ENCODE measurements at regions not wholly inside any gene's neighbourhood (a gene's known extent, or its start where the extent isn't known, plus 50 kb on each side); places are given as distances from the start of the nearest gene placed in this dataset.

DNA sequence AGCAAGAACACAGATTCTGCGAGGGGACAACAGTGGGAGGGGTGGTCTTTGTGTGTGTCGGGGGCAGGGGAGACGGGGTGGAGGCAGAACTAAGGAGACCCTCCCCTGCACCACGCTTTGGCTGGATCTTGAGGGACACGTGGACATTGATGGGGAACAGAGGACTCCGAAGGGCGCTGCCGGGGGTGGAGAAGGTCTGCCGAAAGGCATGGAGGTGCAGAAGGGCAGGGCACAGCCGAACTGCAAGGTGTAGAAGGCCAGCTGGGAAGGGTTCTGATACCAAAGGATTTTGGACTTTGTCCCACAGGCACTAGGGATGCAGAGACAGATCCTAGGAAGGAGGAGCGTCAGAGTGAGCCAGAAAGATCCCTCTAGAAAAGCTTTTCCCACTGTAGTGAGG, 107.7 kb upstream of the SYT13 start:
- DNase-seq (ENCODE audit: low read depth, low spot score) = no peak
- no peaks in the 10 kb centered on the region for H3K9me3 ChIP-seq (ENCODE audit: control insufficient read depth, insufficient read depth, low read length)
- no peak overlapping the region for H3K27ac ChIP-seq (ENCODE audit: low read depth, low read length)
- CTCF ChIA-PET = interaction anchor here (2.2 kb wide), 1 partner anchor 22 kb away, joined by 11 read pairs; no protein-coding TSS in a partner anchor
- TF ChIP-seq, protein P1, sequence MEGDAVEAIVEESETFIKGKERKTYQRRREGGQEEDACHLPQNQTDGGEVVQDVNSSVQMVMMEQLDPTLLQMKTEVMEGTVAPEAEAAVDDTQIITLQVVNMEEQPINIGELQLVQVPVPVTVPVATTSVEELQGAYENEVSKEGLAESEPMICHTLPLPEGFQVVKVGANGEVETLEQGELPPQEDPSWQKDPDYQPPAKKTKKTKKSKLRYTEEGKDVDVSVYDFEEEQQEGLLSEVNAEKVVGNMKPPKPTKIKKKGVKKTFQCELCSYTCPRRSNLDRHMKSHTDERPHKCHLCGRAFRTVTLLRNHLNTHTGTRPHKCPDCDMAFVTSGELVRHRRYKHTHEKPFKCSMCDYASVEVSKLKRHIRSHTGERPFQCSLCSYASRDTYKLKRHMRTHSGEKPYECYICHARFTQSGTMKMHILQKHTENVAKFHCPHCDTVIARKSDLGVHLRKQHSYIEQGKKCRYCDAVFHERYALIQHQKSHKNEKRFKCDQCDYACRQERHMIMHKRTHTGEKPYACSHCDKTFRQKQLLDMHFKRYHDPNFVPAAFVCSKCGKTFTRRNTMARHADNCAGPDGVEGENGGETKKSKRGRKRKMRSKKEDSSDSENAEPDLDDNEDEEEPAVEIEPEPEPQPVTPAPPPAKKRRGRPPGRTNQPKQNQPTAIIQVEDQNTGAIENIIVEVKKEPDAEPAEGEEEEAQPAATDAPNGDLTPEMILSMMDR (IDR thresholded peaks at IDR 0.05; ENCODE audit: low read depth, low read length) = no peak
- H3K4me3 ChIP-seq (ENCODE audit: low read depth, low read length) = no peak overlapping the region
- H3K27me3 ChIP-seq (ENCODE audit: control insufficient read depth, insufficient read depth, low read length) = peaks cover 10% of the 10 kb centered on the region
- POLR2A ChIA-PET = no interaction called here

DNA sequence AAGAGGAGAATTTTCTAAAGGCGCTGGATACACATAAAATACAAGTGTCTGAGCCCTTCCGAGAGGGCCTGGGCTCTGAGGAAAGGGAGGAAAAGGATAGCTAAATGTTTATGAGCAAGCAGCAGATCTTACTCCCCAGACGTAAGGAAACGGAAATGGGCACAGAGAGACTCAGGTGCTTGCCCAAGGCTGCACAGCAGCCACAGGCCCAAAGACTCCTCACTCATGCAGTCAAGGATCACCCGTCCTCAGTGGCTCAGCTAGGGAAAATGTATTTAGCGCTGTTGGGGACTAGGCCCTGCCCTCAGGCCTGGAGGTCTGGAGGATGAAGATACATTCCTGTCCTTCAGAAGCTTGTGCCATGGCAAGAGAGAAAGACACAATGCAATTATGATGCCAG, 107.2 kb upstream of the SYT13 start:
- ChIA-PET POLR2A (no interaction called here), CTCF (interaction anchor here (2.2 kb wide), 1 partner anchor 22 kb away, joined by 11 read pairs; no protein-coding TSS in a partner anchor)
- no peak overlapping the region for H3K4me3 ChIP-seq (ENCODE audit: low read depth, low read length)
- DNase-seq (ENCODE audit: low read depth, low spot score) = no peak
- peaks cover 10% of the 10 kb centered on the region for H3K27me3 ChIP-seq (ENCODE audit: control insufficient read depth, insufficient read depth, low read length)
- H3K9me3 ChIP-seq (ENCODE audit: control insufficient read depth, insufficient read depth, low read length) = no peaks in the 10 kb centered on the region
- TF ChIP-seq, protein P1 (IDR thresholded peaks at IDR 0.05; ENCODE audit: low read depth, low read length) = no peak
- H3K27ac ChIP-seq (ENCODE audit: low read depth, low read length) = no peak overlapping the region

DNA sequence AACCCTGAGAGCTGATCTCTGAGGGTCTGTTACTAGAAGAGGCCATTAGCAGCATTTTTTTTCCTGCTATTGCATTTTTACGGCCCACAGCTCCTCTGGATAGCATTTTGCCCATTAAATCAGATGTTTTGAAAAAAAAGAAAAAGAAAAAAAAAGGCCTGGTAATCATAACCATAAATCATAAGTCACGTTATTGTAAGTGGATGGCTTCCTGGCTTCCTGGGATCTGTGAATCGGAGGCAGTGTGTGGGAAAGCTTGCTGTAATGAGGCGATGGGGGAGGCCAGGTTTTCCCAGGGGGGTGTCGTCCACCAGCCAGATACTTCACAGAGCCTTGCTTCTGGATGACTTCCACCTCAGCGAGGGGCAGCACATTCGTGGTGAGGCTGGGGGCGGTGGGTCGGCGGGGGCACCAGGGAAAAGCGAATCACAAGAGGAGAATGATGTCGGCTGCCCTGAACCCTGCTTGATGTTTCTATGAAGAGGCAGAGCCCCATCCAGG, 106.5 kb upstream of the SYT13 start:
- Histone ChIP-seq H3K9me3 (ENCODE audit: control insufficient read depth, insufficient read depth, low read length) (no peaks in the 10 kb centered on the region), H3K27ac (ENCODE audit: low read depth, low read length) (no peak overlapping the region), H3K4me3 (ENCODE audit: low read depth, low read length) (no peak overlapping the region), H3K27me3 (ENCODE audit: control insufficient read depth, insufficient read depth, low read length) (peaks cover 14% of the 10 kb centered on the region)
- TF ChIP-seq, protein P1 (IDR thresholded peaks at IDR 0.05; ENCODE audit: low read depth, low read length) = no peak
- no peak for DNase-seq (ENCODE audit: low read depth, low spot score)
- POLR2A ChIA-PET = no interaction called here
- CTCF ChIA-PET = interaction anchor here (2.2 kb wide), 1 partner anchor 21 kb away, joined by 11 read pairs; no protein-coding TSS in a partner anchor

DNA sequence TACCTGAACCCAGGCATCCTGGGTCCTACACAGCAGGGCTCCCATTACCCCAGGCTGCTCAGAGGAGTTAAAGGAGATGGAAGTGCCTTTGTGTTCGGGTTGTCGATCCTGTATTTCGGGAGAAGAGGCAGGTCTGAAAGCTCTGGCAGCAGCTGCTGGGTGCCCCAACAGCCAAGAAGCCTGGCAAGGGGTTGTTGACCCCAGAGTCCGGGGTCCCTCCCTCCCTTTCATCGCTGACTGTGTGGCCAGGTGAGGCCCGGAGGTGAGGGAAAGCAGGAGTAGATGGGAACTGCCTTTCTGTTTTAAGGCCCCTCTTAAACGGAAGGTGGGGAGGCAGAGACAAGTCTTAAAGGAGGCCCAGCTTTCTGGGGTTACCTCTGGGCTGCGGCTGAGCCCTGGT, 106.0 kb upstream of the SYT13 start:
- H3K27me3 ChIP-seq (ENCODE audit: control insufficient read depth, insufficient read depth, low read length) = peaks cover 14% of the 10 kb centered on the region
- ChIA-PET POLR2A (no interaction called here), CTCF (interaction anchor here (2.2 kb wide), 1 partner anchor 20 kb away, joined by 11 read pairs; no protein-coding TSS in a partner anchor)
- TF ChIP-seq, protein P1 (IDR thresholded peaks at IDR 0.05; ENCODE audit: low read depth, low read length) = no peak
- no peaks in the 10 kb centered on the region for H3K9me3 ChIP-seq (ENCODE audit: control insufficient read depth, insufficient read depth, low read length)
- no peak overlapping the region for H3K4me3 ChIP-seq (ENCODE audit: low read depth, low read length)
- no peak for DNase-seq (ENCODE audit: low read depth, low spot score)
- H3K27ac ChIP-seq (ENCODE audit: low read depth, low read length) = no peak overlapping the region

DNA sequence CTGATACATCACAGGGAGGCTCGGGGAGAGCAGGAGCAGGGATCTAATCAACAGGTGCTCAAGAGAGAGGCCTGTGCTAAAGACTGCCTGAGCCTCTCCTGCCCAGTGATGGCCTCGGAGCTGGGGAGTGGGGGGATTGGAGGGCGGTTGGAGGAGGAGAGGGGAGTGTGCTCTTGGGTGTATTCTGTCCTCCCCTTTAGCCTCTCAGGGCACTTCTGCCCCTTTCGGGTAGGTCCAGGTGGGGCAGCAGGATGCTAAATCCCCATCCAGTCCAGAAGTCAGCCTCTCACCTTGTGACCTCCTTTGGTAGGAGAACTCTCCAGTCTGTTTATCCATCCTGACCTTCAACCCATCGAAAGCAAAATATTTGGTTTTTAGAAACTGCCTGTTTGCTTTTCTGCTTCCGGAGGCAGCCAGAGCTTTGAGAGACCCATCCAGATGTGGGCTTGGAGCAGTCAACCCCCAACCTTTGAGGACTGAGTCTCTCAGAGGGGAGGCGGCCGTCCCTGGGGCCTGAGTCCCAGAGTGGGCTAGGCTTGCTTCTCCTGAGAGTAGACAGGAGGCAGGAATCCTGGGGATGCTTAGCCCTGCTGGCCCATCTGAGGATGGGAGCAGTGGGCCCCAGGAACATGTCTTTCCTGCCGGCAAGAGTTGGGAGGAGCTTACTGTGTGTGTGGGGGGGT, 105.2 kb upstream of the SYT13 start:
- no peaks in the 10 kb centered on the region for H3K9me3 ChIP-seq (ENCODE audit: control insufficient read depth, insufficient read depth, low read length)
- ChIA-PET CTCF (interaction anchor here (2.2 kb wide), 1 partner anchor 19 kb away, joined by 11 read pairs; no protein-coding TSS in a partner anchor), POLR2A (no interaction called here)
- H3K4me3 ChIP-seq (ENCODE audit: low read depth, low read length) = no peak overlapping the region
- H3K27ac ChIP-seq (ENCODE audit: low read depth, low read length) = no peak overlapping the region
- no peak for DNase-seq (ENCODE audit: low read depth, low spot score)
- TF ChIP-seq, protein P1 (IDR thresholded peaks at IDR 0.05; ENCODE audit: low read depth, low read length) = no peak
- peaks cover 17% of the 10 kb centered on the region for H3K27me3 ChIP-seq (ENCODE audit: control insufficient read depth, insufficient read depth, low read length)
